ENCODE measurements at regions not wholly inside any gene's neighbourhood (a gene's known extent, or its start where the extent isn't known, plus 50 kb on each side); places are given as distances from the start of the nearest gene placed in this dataset.

- TF ChIP-seq, protein P1, sequence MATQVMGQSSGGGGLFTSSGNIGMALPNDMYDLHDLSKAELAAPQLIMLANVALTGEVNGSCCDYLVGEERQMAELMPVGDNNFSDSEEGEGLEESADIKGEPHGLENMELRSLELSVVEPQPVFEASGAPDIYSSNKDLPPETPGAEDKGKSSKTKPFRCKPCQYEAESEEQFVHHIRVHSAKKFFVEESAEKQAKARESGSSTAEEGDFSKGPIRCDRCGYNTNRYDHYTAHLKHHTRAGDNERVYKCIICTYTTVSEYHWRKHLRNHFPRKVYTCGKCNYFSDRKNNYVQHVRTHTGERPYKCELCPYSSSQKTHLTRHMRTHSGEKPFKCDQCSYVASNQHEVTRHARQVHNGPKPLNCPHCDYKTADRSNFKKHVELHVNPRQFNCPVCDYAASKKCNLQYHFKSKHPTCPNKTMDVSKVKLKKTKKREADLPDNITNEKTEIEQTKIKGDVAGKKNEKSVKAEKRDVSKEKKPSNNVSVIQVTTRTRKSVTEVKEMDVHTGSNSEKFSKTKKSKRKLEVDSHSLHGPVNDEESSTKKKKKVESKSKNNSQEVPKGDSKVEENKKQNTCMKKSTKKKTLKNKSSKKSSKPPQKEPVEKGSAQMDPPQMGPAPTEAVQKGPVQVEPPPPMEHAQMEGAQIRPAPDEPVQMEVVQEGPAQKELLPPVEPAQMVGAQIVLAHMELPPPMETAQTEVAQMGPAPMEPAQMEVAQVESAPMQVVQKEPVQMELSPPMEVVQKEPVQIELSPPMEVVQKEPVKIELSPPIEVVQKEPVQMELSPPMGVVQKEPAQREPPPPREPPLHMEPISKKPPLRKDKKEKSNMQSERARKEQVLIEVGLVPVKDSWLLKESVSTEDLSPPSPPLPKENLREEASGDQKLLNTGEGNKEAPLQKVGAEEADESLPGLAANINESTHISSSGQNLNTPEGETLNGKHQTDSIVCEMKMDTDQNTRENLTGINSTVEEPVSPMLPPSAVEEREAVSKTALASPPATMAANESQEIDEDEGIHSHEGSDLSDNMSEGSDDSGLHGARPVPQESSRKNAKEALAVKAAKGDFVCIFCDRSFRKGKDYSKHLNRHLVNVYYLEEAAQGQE (IDR thresholded peaks at IDR 0.05; ENCODE audit: unreplicated experiment), result no peak
- TF ChIP-seq CTCF (conservative IDR thresholded peaks at IDR 0.05; ENCODE audit: low read depth in 2 of 2), result no peak
- TF ChIP-seq POLR2AphosphoS5 (IDR thresholded peaks at IDR 0.05; ENCODE audit: low read depth), result no peak
- TF ChIP-seq, protein P2, sequence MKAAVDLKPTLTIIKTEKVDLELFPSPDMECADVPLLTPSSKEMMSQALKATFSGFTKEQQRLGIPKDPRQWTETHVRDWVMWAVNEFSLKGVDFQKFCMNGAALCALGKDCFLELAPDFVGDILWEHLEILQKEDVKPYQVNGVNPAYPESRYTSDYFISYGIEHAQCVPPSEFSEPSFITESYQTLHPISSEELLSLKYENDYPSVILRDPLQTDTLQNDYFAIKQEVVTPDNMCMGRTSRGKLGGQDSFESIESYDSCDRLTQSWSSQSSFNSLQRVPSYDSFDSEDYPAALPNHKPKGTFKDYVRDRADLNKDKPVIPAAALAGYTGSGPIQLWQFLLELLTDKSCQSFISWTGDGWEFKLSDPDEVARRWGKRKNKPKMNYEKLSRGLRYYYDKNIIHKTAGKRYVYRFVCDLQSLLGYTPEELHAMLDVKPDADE (IDR thresholded peaks at IDR 0.05), result no peak
- no peak for TF ChIP-seq EZH2 (IDR thresholded peaks at IDR 0.05; ENCODE audit: low read depth, unreplicated experiment)
- TF ChIP-seq EZH2phosphoT487 (IDR thresholded peaks at IDR 0.05; ENCODE audit: unreplicated experiment), result no peak
- no peak for TF ChIP-seq CREB1 (CRISPR knock-in tag; IDR thresholded peaks at IDR 0.05; ENCODE audit: low read depth)
- no peak for TF ChIP-seq JUNB (IDR thresholded peaks at IDR 0.05; ENCODE audit: unreplicated experiment)
- no peak for TF ChIP-seq ZNF331 (CRISPR knock-in tag; IDR thresholded peaks at IDR 0.05; ENCODE audit: low read depth)
- no peak for TF ChIP-seq NANOG (IDR thresholded peaks at IDR 0.05; ENCODE audit: borderline replicate concordance)
- TF ChIP-seq STAT1 (IDR thresholded peaks at IDR 0.05; ENCODE audit: unreplicated experiment), result no peak
Measured at GRCh38 chr17:72445055-72445991, 324.5 kb downstream of the SOX9 start.

Data from GM23338 (cell line).